CD4-positive, alpha-beta T cell (primary cell): ENCODE measurements at regions not wholly inside any gene's neighbourhood (a gene's known extent, or its start where the extent isn't known, plus 50 kb on each side); places are given as distances from the start of the nearest gene placed in this dataset.

Source experiments
- ATAC-seq: fragments of 200-7000 bp; cut with Tn5 transposase; one replicate; pipeline ENCODE4 v1.10.0; 2022; ENCODE audit warnings: mild to moderate bottlenecking; ENCODE audit not compliant: poor library complexity
- CTCF ChIA-PET: fragments of 350-600 bp; sonication (Branson Sonifier 250); formaldehyde crosslinking; loops from one replicate; lab custom pipeline; 2021; ENCODE audit warnings: antibody characterized with exemption, inconsistent platforms; lab: Charles Lee
- POLR2A ChIA-PET: fragments of 350-600 bp; sonication (Branson Sonifier 250); formaldehyde crosslinking; loops from one replicate; lab custom pipeline; 2021; ENCODE audit warnings: antibody characterized with exemption, inconsistent platforms; lab: Charles Lee
- DNase-seq, 14 experiments: peaks; one replicate each; pipeline ENCODE4 v3.0.0-alpha.2; 2013 to 2020; ENCODE audit warnings: mixed read lengths in 2 of 14
- H3K27ac ChIP-seq, 2 donors: one replicate each; pipeline versions ENCODE4 v1.5.1 to v1.7.0; 2013; ENCODE audit warnings: low read length in 2 of 2, low read depth in 1 of 2, mild to moderate bottlenecking in 1 of 2
- H3K27me3 ChIP-seq, 2 experiments: 1 replicate in 1 of 2; 2 replicates in 1 of 2; pipeline versions ENCODE4 v1.6.1 to v1.7.0; 2013; ENCODE audit warnings: low read length in 2 of 2, control low read depth in 1 of 2, mild to moderate bottlenecking in 1 of 2, moderate library complexity in 1 of 2; ENCODE audit not compliant: insufficient read depth in 2 of 2, control insufficient read depth in 1 of 2
- H3K36me3 ChIP-seq: one replicate; pipeline ENCODE4 v1.6.1; 2013; ENCODE audit warnings: low read length, control low read depth; ENCODE audit not compliant: insufficient read depth
- H3K4me1 ChIP-seq: one replicate; pipeline ENCODE4 v1.6.1; 2013; ENCODE audit warnings: low read length, control low read depth; ENCODE audit not compliant: insufficient read depth
- H3K4me3 ChIP-seq: one replicate; pipeline ENCODE4 v1.5.1; 2013; ENCODE audit warnings: mild to moderate bottlenecking, low read length, moderate library complexity
- H3K9me3 ChIP-seq, 2 experiments: 1 replicate in 1 of 2; 2 replicates in 1 of 2; pipeline versions ENCODE4 v1.6.1 to v1.7.0; 2013; ENCODE audit warnings: low read length in 2 of 2, mild to moderate bottlenecking in 2 of 2, control low read depth in 1 of 2, moderate library complexity in 1 of 2; ENCODE audit not compliant: control insufficient read depth in 1 of 2, insufficient read depth in 1 of 2
- H3K27ac Mint-ChIP-seq: one replicate; pipeline ENCODE4 v1.8.0; 2020; ENCODE audit warnings: mixed read lengths
- H3K27me3 Mint-ChIP-seq: one replicate; pipeline ENCODE4 v1.8.0; 2021; ENCODE audit warnings: mixed read lengths
- H3K36me3 Mint-ChIP-seq: one replicate; pipeline ENCODE4 v1.8.0; 2021; ENCODE audit warnings: low read depth, mixed read lengths
- H3K4me1 Mint-ChIP-seq: one replicate; pipeline ENCODE4 v1.8.0; 2021; ENCODE audit warnings: low read depth, mixed read lengths
- H3K4me3 Mint-ChIP-seq: one replicate; pipeline ENCODE4 v1.8.0; 2020; ENCODE audit warnings: mild to moderate bottlenecking, mixed read lengths
- H3K9me3 Mint-ChIP-seq: one replicate; pipeline ENCODE4 v1.8.0; 2020; ENCODE audit warnings: mixed read lengths
- intact Hi-C, 2 experiments: fragments of 100-400 bp; cut with DNase I in 1 of 2; cut with micrococcal nuclease in 1 of 2; formaldehyde crosslinking; loops; one replicate each; pipeline versions ENCODE4 v1.15.1 to v1.9.0; 2023 to 2025; cut with DNase I, micrococcal nuclease
- TF ChIP-seq, protein P1 (sequence below): fragments of 200-600 bp; IDR thresholded peaks from one replicate; pipeline ENCODE4 v1.8.0; 2022; ENCODE audit warnings: antibody characterized with exemption, mild to moderate bottlenecking

- H3K9me3 Mint-ChIP-seq, result no peaks in the 10 kb centered on the region
- H3K4me1 ChIP-seq, result no peaks in the 10 kb centered on the region
- H3K4me3 Mint-ChIP-seq, result no peak overlapping the region
- ChIA-PET CTCF (no interaction called here), POLR2A (no interaction called here)
- no peaks in the 10 kb centered on the region for H3K27me3 Mint-ChIP-seq
- H3K36me3 ChIP-seq, result no peaks in the 10 kb centered on the region
- no peak overlapping the region for H3K4me3 ChIP-seq
- no peaks in the 10 kb centered on the region for H3K27me3 ChIP-seq
- no peaks in the 10 kb centered on the region for H3K9me3 ChIP-seq
- no peak for ATAC-seq
- no peaks in the 10 kb centered on the region for H3K36me3 Mint-ChIP-seq
- no peak overlapping the region for H3K27ac Mint-ChIP-seq
- no peak for DNase-seq
- no peak overlapping the region for H3K27ac ChIP-seq
- no peaks in the 10 kb centered on the region for H3K4me1 Mint-ChIP-seq
- TF ChIP-seq, protein P1, sequence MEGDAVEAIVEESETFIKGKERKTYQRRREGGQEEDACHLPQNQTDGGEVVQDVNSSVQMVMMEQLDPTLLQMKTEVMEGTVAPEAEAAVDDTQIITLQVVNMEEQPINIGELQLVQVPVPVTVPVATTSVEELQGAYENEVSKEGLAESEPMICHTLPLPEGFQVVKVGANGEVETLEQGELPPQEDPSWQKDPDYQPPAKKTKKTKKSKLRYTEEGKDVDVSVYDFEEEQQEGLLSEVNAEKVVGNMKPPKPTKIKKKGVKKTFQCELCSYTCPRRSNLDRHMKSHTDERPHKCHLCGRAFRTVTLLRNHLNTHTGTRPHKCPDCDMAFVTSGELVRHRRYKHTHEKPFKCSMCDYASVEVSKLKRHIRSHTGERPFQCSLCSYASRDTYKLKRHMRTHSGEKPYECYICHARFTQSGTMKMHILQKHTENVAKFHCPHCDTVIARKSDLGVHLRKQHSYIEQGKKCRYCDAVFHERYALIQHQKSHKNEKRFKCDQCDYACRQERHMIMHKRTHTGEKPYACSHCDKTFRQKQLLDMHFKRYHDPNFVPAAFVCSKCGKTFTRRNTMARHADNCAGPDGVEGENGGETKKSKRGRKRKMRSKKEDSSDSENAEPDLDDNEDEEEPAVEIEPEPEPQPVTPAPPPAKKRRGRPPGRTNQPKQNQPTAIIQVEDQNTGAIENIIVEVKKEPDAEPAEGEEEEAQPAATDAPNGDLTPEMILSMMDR, result no peak
- intact Hi-C loops, result no loop called here
Observed at GRCh38 chrX:56089376-56089775, 142.8 kb upstream of the KLF8 start.

DNA sequence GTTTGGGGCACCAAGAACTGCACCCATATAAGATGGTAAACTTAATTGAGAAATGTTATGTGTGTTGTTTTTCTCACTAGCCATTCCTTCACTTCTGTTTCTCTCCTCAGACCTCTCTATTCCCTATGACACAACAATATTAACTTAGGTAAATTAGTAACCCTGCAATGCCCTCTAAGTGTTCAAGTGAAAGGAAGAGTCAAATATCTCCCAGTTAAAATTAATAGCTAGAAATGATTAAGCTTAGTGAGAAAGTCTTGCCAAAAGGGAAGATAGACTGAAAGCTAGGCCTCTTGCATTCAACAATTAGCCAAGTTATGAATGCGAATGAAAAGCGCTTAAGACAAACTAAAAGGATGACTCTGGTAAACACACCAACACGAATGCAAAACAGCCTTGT is 132.9 kb upstream of the KLF8 start:
- no peak overlapping the region for H3K4me3 Mint-ChIP-seq
- DNase-seq (no peak), ATAC-seq (no peak)
- CTCF ChIA-PET, result no interaction called here
- no peaks in the 10 kb centered on the region for H3K36me3 Mint-ChIP-seq
- H3K4me1 Mint-ChIP-seq, result no peaks in the 10 kb centered on the region
- H3K9me3 Mint-ChIP-seq, result no peaks in the 10 kb centered on the region
- TF ChIP-seq, protein P1, result no peak
- intact Hi-C loops, result no loop called here
- H3K27ac Mint-ChIP-seq, result no peak overlapping the region
- no peak overlapping the region for H3K4me3 ChIP-seq
- H3K27me3 ChIP-seq, result no peaks in the 10 kb centered on the region
- H3K36me3 ChIP-seq, result no peaks in the 10 kb centered on the region
- no peaks in the 10 kb centered on the region for H3K4me1 ChIP-seq
- H3K27me3 Mint-ChIP-seq, result no peaks in the 10 kb centered on the region
- no peak overlapping the region for H3K27ac ChIP-seq
- H3K9me3 ChIP-seq, result no peaks in the 10 kb centered on the region
- POLR2A ChIA-PET, result no interaction called here

DNA sequence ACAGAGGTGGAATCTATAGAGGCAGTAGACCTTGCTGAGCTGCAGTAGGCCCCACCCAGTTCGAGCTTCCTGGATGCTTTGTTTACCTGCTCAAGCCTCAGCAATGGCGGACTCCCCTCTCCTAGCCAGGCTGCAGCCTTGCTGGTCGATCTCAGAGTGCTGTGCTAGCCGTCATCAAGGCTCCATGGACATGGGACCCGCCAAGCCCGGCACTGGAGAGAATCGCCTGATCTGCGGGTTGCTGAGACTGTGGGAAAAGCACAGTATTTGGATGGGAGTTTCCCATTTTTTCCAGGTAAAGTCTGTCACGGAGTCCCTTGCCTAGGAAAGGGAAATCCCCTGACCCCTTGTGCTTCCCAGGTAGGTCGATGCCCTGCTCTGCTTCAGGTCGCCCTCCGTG is 124.8 kb upstream of the KLF8 start:
- intact Hi-C loops, result no loop called here
- CTCF ChIA-PET, result no interaction called here

More for the DNA sequence above, 124.8 kb upstream of the KLF8 start:
- Mint-ChIP-seq H3K27ac (no peak overlapping the region), H3K4me1 (no peaks in the 10 kb centered on the region), H3K9me3 (no peaks in the 10 kb centered on the region), H3K36me3 (peaks cover 5% of the 10 kb centered on the region), H3K4me3 (no peak overlapping the region), H3K27me3 (no peaks in the 10 kb centered on the region)
- Histone ChIP-seq H3K36me3 (no peaks in the 10 kb centered on the region), H3K27me3 (no peaks in the 10 kb centered on the region), H3K27ac (no peak overlapping the region), H3K9me3 (peaks cover 0 to 6% of the 10 kb centered on the region in 2 experiments), H3K4me3 (no peak overlapping the region), H3K4me1 (no peaks in the 10 kb centered on the region)
- TF ChIP-seq, protein P1, result no peak
- DNase-seq (no peak), ATAC-seq (no peak)
- POLR2A ChIA-PET, result no interaction called here
